WTC11 (cell line): ENCODE measurements at regions not wholly inside any gene's neighbourhood (a gene's known extent, or its start where the extent isn't known, plus 50 kb on each side); places are given as distances from the start of the nearest gene placed in this dataset.

ENCODE experiments used
- ATAC-seq: fragments of 200-7000 bp; cut with Tn5 transposase; 2 replicates; pipeline ENCODE4 v1.10.0; 2021; ENCODE audit warnings: mild to moderate bottlenecking, moderate library complexity
- CTCF ChIA-PET: fragments of 300-600 bp; sonication (Branson Sonifier 250); formaldehyde crosslinking; loops from one replicate; lab custom pipeline; 2021; ENCODE audit warnings: antibody characterized with exemption; lab: Charles Lee
- POLR2A ChIA-PET: fragments of 350-600 bp; sonication (Branson Sonifier 250); formaldehyde crosslinking; loops from one replicate; lab custom pipeline; 2021; ENCODE audit warnings: antibody characterized with exemption; lab: Charles Lee
- DNase-seq: peaks from one replicate; pipeline ENCODE4 v3.0.0; 2021; ENCODE audit warnings: low spot score
- H3K27ac Mint-ChIP-seq: 2 replicates; pipeline ENCODE4 v1.8.0; 2021; ENCODE audit warnings: mixed read lengths
- H3K27me3 Mint-ChIP-seq: 2 replicates; pipeline ENCODE4 v1.8.0; 2021; ENCODE audit warnings: low read depth, mild to moderate bottlenecking, moderate library complexity, mixed read lengths
- H3K36me3 Mint-ChIP-seq: 2 replicates; pipeline ENCODE4 v1.8.0; 2021; ENCODE audit warnings: mixed read lengths
- H3K4me1 Mint-ChIP-seq: 2 replicates; pipeline ENCODE4 v1.8.0; 2022; ENCODE audit warnings: mixed read lengths
- H3K4me3 Mint-ChIP-seq: 2 replicates; pipeline ENCODE4 v1.8.0; 2021; ENCODE audit warnings: mild to moderate bottlenecking, moderate library complexity, mixed read lengths
- H3K9me3 Mint-ChIP-seq: 2 replicates; pipeline ENCODE4 v1.8.0; 2021; ENCODE audit warnings: mixed read lengths
- ATF1 ChIP-seq: sonication (generic); formaldehyde crosslinking; IDR thresholded peaks from 2 replicates; pipeline ENCODE4 v1.8.1; 2023; ENCODE audit warnings: mild to moderate bottlenecking, moderate library complexity, missing genetic modification reagents
- ESRRA ChIP-seq: sonication (generic); formaldehyde crosslinking; IDR thresholded peaks from 2 replicates; pipeline ENCODE4 v1.8.1; 2022; ENCODE audit warnings: mild to moderate bottlenecking, missing genetic modification reagents, borderline replicate concordance
- IRF2 ChIP-seq: sonication (generic); formaldehyde crosslinking; IDR thresholded peaks from 2 replicates; pipeline ENCODE4 v1.8.0; 2022; ENCODE audit warnings: low read depth, missing genetic modification reagents, borderline replicate concordance
- JAZF1 ChIP-seq: fragments of 250-450 bp; sonication (Bioruptor Pico); IDR thresholded peaks from 2 replicates; pipeline ENCODE4 v1.9.0; 2021; ENCODE audit warnings: moderate library complexity, mild to moderate bottlenecking, inconsistent platforms
- KAT7 ChIP-seq: sonication (generic); formaldehyde crosslinking; IDR thresholded peaks from 2 replicates; pipeline ENCODE4 v1.8.1; 2023; ENCODE audit warnings: missing genetic modification reagents, mild to moderate bottlenecking, borderline replicate concordance
- NFATC4 ChIP-seq: fragments of 250-450 bp; sonication (Bioruptor Pico); IDR thresholded peaks from 2 replicates; pipeline ENCODE4 v1.9.0; 2021; ENCODE audit warnings: mild to moderate bottlenecking
- NFE2L1 ChIP-seq: sonication (generic); formaldehyde crosslinking; IDR thresholded peaks from 2 replicates; pipeline ENCODE4 v1.8.1; 2023; ENCODE audit warnings: missing genetic modification reagents
- NFYB ChIP-seq: sonication (generic); formaldehyde crosslinking; conservative IDR thresholded peaks from 2 replicates; pipeline ENCODE4 v1.8.0; 2022; ENCODE audit warnings: low read depth, missing genetic modification reagents
- NR1H2 ChIP-seq: sonication (generic); formaldehyde crosslinking; IDR thresholded peaks from 2 replicates; pipeline ENCODE4 v1.9.0; 2021; ENCODE audit warnings: mild to moderate bottlenecking, moderate library complexity, missing genetic modification reagents
- RORB ChIP-seq: fragments of 250-450 bp; sonication (Bioruptor Pico); IDR thresholded peaks from 2 replicates; pipeline ENCODE4 v1.9.0; 2021; ENCODE audit warnings: mild to moderate bottlenecking
- SMAD3 ChIP-seq: sonication (generic); formaldehyde crosslinking; IDR thresholded peaks from 2 replicates; pipeline ENCODE4 v1.8.0; 2022; ENCODE audit warnings: missing genetic modification reagents, mild to moderate bottlenecking, borderline replicate concordance
- SP1 ChIP-seq: sonication (generic); formaldehyde crosslinking; conservative IDR thresholded peaks from 2 replicates; pipeline ENCODE4 v1.8.1; 2022; ENCODE audit warnings: missing genetic modification reagents
- TEAD1 ChIP-seq: sonication (generic); formaldehyde crosslinking; IDR thresholded peaks from 2 replicates; pipeline ENCODE4 v1.8.0; 2022; ENCODE audit warnings: mild to moderate bottlenecking, missing genetic modification reagents
- ZNF121 ChIP-seq: sonication (generic); formaldehyde crosslinking; IDR thresholded peaks from 2 replicates; pipeline ENCODE4 v1.8.0; 2023; ENCODE audit warnings: missing genetic modification reagents
- ZNF263 ChIP-seq: sonication (generic); formaldehyde crosslinking; IDR thresholded peaks from 2 replicates; pipeline ENCODE4 v1.8.1; 2022; ENCODE audit warnings: low read depth, mild to moderate bottlenecking, moderate library complexity, missing genetic modification reagents
- ZNF317 ChIP-seq: sonication (generic); formaldehyde crosslinking; IDR thresholded peaks from 2 replicates; pipeline ENCODE4 v1.8.1; 2023; ENCODE audit warnings: low read depth, mild to moderate bottlenecking, moderate library complexity, missing genetic modification reagents, borderline replicate concordance
- ZNF396 ChIP-seq: fragments of 250-450 bp; sonication (Bioruptor Pico); IDR thresholded peaks from 2 replicates; pipeline ENCODE4 v1.8.0; 2021; ENCODE audit warnings: mild to moderate bottlenecking, moderate library complexity, borderline replicate concordance
- ZNF671 ChIP-seq: fragments of 250-450 bp; sonication (Bioruptor Pico); IDR thresholded peaks from 2 replicates; pipeline ENCODE4 v1.8.0; 2021; ENCODE audit warnings: mild to moderate bottlenecking
- TF ChIP-seq, protein P1 (sequence below): sonication (generic); formaldehyde crosslinking; IDR thresholded peaks from 2 replicates; pipeline ENCODE4 v1.8.1; 2022; ENCODE audit warnings: low read depth, mild to moderate bottlenecking, moderate library complexity, missing genetic modification reagents, borderline replicate concordance
- TF ChIP-seq, protein P2 (sequence below): sonication (generic); formaldehyde crosslinking; IDR thresholded peaks from 2 replicates; pipeline ENCODE4 v1.8.0; 2023; ENCODE audit warnings: missing genetic modification reagents, mild to moderate bottlenecking, borderline replicate concordance
- TF ChIP-seq, protein P3 (sequence below): fragments of 250-450 bp; sonication (Bioruptor Pico); IDR thresholded peaks from 2 replicates; pipeline ENCODE4 v1.9.0; 2021; ENCODE audit warnings: mild to moderate bottlenecking
- TF ChIP-seq, protein P4 (sequence below): sonication (generic); formaldehyde crosslinking; IDR thresholded peaks from 2 replicates; pipeline ENCODE4 v1.8.1; 2023; ENCODE audit warnings: mild to moderate bottlenecking, moderate library complexity, missing genetic modification reagents
- TF ChIP-seq, protein P5 (sequence below): sonication (generic); formaldehyde crosslinking; IDR thresholded peaks from 2 replicates; pipeline ENCODE4 v1.8.0; 2022; ENCODE audit warnings: mild to moderate bottlenecking, missing genetic modification reagents

DNA sequence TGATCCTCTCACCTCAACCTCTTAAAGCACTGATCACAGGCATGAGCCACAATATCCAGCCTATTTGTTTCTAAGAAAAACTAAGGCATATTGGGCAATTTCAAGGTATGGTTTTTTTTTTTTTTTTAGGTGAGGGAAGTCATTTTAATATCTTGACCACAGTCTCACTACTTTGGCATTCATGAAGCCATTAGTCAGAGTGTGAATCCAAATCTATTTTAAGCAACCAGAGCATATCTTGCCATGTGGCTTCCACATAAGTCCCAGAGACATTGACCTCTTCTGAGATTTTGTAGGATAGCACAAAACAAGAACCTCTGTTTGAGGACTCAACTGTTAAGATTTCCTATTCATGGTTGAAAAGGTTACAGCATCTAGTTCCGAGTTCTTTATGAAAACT, 130.3 kb upstream of the RBM19 start (continued):
- TF ChIP-seq, protein P1, sequence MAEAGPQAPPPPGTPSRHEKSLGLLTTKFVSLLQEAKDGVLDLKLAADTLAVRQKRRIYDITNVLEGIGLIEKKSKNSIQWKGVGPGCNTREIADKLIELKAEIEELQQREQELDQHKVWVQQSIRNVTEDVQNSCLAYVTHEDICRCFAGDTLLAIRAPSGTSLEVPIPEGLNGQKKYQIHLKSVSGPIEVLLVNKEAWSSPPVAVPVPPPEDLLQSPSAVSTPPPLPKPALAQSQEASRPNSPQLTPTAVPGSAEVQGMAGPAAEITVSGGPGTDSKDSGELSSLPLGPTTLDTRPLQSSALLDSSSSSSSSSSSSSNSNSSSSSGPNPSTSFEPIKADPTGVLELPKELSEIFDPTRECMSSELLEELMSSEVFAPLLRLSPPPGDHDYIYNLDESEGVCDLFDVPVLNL (CRISPR knock-in tag): no peak
- TF ChIP-seq IRF2 (CRISPR knock-in tag) (no peak), SP1 (CRISPR knock-in tag) (no peak)

DNA sequence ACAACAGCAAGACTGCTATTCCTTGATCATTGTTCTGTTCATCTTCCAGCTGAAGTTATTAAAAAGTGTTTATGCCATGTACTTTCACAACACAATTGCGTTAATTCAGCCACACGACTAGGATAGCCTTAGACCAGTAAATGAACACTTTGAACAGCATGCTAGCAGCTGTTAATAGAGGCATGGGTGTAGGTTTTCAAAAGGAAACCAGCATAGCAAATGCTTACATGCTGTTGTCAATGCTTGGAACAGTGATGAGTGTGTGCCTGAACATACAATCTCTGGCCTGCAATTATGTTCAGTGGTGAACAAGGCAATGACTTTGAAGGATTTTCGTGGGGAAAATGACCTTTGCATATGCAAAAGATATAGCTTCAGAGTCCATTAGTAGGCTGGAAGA, 127.4 kb upstream of the RBM19 start:
- no peak for ATAC-seq
- peaks cover 51% of the 10 kb centered on the region for H3K9me3 Mint-ChIP-seq
- no peak overlapping the region for H3K4me3 Mint-ChIP-seq
- ChIA-PET POLR2A (no interaction called here), CTCF (no interaction called here)
- peaks cover 17% of the 10 kb centered on the region for H3K36me3 Mint-ChIP-seq
- no peak overlapping the region for H3K27ac Mint-ChIP-seq
- DNase-seq: no peak
- TF ChIP-seq, protein P2, sequence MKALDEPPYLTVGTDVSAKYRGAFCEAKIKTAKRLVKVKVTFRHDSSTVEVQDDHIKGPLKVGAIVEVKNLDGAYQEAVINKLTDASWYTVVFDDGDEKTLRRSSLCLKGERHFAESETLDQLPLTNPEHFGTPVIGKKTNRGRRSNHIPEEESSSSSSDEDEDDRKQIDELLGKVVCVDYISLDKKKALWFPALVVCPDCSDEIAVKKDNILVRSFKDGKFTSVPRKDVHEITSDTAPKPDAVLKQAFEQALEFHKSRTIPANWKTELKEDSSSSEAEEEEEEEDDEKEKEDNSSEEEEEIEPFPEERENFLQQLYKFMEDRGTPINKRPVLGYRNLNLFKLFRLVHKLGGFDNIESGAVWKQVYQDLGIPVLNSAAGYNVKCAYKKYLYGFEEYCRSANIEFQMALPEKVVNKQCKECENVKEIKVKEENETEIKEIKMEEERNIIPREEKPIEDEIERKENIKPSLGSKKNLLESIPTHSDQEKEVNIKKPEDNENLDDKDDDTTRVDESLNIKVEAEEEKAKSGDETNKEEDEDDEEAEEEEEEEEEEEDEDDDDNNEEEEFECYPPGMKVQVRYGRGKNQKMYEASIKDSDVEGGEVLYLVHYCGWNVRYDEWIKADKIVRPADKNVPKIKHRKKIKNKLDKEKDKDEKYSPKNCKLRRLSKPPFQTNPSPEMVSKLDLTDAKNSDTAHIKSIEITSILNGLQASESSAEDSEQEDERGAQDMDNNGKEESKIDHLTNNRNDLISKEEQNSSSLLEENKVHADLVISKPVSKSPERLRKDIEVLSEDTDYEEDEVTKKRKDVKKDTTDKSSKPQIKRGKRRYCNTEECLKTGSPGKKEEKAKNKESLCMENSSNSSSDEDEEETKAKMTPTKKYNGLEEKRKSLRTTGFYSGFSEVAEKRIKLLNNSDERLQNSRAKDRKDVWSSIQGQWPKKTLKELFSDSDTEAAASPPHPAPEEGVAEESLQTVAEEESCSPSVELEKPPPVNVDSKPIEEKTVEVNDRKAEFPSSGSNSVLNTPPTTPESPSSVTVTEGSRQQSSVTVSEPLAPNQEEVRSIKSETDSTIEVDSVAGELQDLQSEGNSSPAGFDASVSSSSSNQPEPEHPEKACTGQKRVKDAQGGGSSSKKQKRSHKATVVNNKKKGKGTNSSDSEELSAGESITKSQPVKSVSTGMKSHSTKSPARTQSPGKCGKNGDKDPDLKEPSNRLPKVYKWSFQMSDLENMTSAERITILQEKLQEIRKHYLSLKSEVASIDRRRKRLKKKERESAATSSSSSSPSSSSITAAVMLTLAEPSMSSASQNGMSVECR (CRISPR knock-in tag): no peak
- TF ChIP-seq JAZF1 (CRISPR knock-in tag): no peak
- TF ChIP-seq ZNF263: no peak
- no peak for TF ChIP-seq ZNF121 (CRISPR knock-in tag)
- no peaks in the 10 kb centered on the region for H3K4me1 Mint-ChIP-seq
- peaks cover 19% of the 10 kb centered on the region for H3K27me3 Mint-ChIP-seq

DNA sequence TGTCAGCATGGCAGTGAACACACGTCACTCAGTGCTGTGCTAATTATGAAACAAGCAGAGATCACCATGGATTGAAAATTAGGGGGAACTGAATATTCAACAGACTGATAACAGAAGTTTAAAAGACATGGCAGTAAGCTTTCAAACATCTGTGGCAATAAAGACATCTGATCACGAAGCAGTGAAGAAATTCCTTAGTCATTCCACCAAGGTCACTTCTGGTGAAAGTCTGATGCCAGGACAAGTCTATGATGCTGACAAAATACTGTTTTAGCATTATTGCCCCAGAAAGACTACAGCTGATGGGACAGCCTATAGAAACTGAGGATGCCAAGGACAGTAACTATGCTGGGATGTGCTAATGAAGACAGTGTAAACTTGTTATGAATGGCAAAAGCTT, 126.9 kb upstream of the RBM19 start:
- Mint-ChIP-seq H3K9me3 (peaks cover 51% of the 10 kb centered on the region), H3K36me3 (peaks cover 17% of the 10 kb centered on the region), H3K27ac (no peak overlapping the region), H3K4me1 (no peaks in the 10 kb centered on the region), H3K27me3 (peaks cover 17% of the 10 kb centered on the region), H3K4me3 (no peak overlapping the region)
- ChIA-PET CTCF (no interaction called here), POLR2A (no interaction called here)
- ATAC-seq (no peak), DNase-seq (no peak)
- TF ChIP-seq SMAD3 (CRISPR knock-in tag): no peak
- TF ChIP-seq NFYB: no peak
- TF ChIP-seq NFATC4 (CRISPR knock-in tag): no peak
- no peak for TF ChIP-seq NFE2L1 (CRISPR knock-in tag)
- no peak for TF ChIP-seq ZNF396 (CRISPR knock-in tag)
- TF ChIP-seq ESRRA (CRISPR knock-in tag): no peak
- TF ChIP-seq NR1H2: no peak
- TF ChIP-seq, protein P3, sequence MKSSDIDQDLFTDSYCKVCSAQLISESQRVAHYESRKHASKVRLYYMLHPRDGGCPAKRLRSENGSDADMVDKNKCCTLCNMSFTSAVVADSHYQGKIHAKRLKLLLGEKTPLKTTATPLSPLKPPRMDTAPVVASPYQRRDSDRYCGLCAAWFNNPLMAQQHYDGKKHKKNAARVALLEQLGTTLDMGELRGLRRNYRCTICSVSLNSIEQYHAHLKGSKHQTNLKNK (CRISPR knock-in tag): no peak
- TF ChIP-seq KAT7 (CRISPR knock-in tag): no peak
- TF ChIP-seq, protein P4, sequence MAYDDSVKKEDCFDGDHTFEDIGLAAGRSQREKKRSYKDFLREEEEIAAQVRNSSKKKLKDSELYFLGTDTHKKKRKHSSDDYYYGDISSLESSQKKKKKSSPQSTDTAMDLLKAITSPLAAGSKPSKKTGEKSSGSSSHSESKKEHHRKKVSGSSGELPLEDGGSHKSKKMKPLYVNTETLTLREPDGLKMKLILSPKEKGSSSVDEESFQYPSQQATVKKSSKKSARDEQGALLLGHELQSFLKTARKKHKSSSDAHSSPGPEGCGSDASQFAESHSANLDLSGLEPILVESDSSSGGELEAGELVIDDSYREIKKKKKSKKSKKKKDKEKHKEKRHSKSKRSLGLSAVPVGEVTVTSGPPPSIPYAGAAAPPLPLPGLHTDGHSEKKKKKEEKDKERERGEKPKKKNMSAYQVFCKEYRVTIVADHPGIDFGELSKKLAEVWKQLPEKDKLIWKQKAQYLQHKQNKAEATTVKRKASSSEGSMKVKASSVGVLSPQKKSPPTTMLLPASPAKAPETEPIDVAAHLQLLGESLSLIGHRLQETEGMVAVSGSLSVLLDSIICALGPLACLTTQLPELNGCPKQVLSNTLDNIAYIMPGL (CRISPR knock-in tag): no peak
- no peak for TF ChIP-seq ZNF317
- no peak for TF ChIP-seq TEAD1 (CRISPR knock-in tag)
- no peak for TF ChIP-seq ATF1 (CRISPR knock-in tag)
- no peak for TF ChIP-seq ZNF671 (CRISPR knock-in tag)
- TF ChIP-seq, protein P5, sequence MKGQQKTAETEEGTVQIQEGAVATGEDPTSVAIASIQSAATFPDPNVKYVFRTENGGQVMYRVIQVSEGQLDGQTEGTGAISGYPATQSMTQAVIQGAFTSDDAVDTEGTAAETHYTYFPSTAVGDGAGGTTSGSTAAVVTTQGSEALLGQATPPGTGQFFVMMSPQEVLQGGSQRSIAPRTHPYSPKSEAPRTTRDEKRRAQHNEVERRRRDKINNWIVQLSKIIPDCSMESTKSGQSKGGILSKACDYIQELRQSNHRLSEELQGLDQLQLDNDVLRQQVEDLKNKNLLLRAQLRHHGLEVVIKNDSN: no peak
- TF ChIP-seq RORB: no peak
- TF ChIP-seq, protein P2 (CRISPR knock-in tag): no peak
- TF ChIP-seq ZNF121 (CRISPR knock-in tag): no peak
